ENCODE measurements at regions not wholly inside any gene's neighbourhood (a gene's known extent, or its start where the extent isn't known, plus 50 kb on each side); places are given as distances from the start of the nearest gene placed in this dataset.
A peak's percentile ranks its signal among the peaks of the same experiment; 100 is the strongest.

DNA sequence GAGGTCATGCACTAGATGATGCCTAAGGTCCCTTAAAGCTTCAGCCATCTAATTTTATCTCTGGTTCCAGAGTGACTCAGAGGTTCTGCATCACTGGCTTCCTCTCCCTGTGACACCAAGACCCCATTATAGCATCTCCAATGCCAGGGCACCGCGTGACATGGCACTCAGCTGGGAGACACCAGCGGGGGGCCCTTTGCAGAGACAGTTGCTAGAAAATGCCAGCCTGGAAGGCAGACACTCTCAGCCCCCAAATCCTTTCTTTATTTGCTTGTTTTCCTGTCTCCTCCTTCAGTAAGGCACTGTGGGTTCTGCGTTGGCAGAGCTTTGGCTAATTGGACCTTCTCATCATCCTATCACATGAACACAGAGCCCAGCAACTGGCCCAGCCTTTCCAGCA is 123.5 kb upstream of the VRK1 start:
- Mint-ChIP-seq H3K4me1 (ENCODE audit: low read depth) (no peaks in the 10 kb centered on the region), H3K36me3 (ENCODE audit: insufficient read depth) (no peaks in the 10 kb centered on the region), H3K27ac (no peak overlapping the region), H3K27me3 (peaks cover 14% of the 10 kb centered on the region), H3K4me3 (ENCODE audit: low read depth) (no peak overlapping the region), H3K9me3 (ENCODE audit: low read depth) (no peaks in the 10 kb centered on the region)
- TF ChIP-seq, protein P1, sequence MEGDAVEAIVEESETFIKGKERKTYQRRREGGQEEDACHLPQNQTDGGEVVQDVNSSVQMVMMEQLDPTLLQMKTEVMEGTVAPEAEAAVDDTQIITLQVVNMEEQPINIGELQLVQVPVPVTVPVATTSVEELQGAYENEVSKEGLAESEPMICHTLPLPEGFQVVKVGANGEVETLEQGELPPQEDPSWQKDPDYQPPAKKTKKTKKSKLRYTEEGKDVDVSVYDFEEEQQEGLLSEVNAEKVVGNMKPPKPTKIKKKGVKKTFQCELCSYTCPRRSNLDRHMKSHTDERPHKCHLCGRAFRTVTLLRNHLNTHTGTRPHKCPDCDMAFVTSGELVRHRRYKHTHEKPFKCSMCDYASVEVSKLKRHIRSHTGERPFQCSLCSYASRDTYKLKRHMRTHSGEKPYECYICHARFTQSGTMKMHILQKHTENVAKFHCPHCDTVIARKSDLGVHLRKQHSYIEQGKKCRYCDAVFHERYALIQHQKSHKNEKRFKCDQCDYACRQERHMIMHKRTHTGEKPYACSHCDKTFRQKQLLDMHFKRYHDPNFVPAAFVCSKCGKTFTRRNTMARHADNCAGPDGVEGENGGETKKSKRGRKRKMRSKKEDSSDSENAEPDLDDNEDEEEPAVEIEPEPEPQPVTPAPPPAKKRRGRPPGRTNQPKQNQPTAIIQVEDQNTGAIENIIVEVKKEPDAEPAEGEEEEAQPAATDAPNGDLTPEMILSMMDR (IDR thresholded peaks at IDR 0.05; ENCODE audit: unreplicated experiment), result no peak
- no peak for DNase-seq (ENCODE audit: low spot score, unreplicated experiment)

DNA sequence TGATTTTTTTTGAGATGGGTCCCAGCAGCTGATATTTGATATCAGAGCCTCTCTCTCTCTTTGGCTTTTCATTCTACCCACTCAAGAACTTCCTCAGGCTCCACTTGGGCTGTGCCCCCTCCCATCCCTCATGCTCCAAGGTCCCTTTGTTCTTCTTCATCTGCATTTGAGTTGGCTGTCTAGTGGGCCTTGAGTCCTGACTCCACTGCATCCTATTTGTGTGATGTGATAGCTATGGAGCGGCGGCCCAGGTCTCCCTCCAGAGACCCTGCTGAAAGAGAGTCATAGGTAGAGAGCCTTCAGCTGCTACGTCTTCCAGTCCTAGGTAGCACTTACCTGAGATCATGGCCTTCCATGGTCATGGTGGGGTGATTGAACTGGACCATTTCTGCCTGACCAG is 123.1 kb upstream of the VRK1 start:
- H3K27ac Mint-ChIP-seq, result peak overlapping the region; percentile 37
- H3K4me1 Mint-ChIP-seq (ENCODE audit: low read depth), result no peaks in the 10 kb centered on the region
- H3K9me3 Mint-ChIP-seq (ENCODE audit: low read depth), result no peaks in the 10 kb centered on the region
- no peaks in the 10 kb centered on the region for H3K36me3 Mint-ChIP-seq (ENCODE audit: insufficient read depth)
- TF ChIP-seq, protein P1 (IDR thresholded peaks at IDR 0.05; ENCODE audit: unreplicated experiment), result no peak
- no peak for DNase-seq (ENCODE audit: low spot score, unreplicated experiment)
- H3K27me3 Mint-ChIP-seq, result peaks cover 14% of the 10 kb centered on the region
- no peak overlapping the region for H3K4me3 Mint-ChIP-seq (ENCODE audit: low read depth)

DNA sequence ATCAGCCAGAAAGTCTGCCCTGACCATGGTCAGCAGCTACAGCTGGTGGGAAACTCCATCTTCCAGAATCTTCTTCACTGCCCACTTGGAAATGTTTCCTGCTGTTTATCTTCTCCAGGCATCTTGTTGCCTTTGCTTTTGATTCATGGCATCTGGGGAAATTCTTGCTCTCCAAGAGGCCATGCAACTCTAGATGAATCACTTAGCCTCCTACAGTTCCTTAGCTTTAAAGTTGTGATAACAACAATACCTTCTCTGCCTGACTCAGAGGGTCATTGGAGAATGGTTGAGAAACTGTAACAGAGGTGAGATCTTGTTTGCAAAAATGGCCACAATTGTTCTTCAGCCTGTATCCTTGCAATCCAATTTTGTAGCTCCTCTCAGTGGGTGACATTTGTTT is 121.0 kb upstream of the VRK1 start:
- H3K4me3 Mint-ChIP-seq (ENCODE audit: low read depth), result no peak overlapping the region

DNA sequence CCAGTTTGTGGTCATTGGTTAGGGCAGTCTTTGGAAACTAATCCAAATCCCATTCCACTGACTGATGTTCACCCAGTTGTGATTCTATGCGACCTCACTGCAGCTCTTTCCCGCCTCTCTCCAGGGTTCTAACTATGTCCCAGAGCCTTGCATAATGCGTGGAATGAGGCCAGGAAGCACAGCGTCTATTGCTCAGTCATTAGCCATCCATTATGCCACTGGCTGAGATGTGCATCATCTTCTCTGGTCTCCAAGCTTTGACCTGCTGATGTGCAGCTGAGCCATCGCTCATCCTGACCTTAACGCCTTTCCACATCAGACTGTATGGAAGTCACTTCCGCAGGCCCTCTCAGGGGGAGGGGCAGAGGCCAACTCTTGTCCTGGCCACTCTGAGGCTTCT is 115.4 kb upstream of the VRK1 start:
- no peak overlapping the region for H3K27ac Mint-ChIP-seq

More for the DNA sequence above, 121.0 kb upstream of the VRK1 start:
- Mint-ChIP-seq H3K36me3 (ENCODE audit: insufficient read depth) (no peaks in the 10 kb centered on the region), H3K4me1 (ENCODE audit: low read depth) (no peaks in the 10 kb centered on the region), H3K27ac (no peak overlapping the region), H3K9me3 (ENCODE audit: low read depth) (no peaks in the 10 kb centered on the region), H3K27me3 (peaks cover 15% of the 10 kb centered on the region)
- DNase-seq (ENCODE audit: low spot score, unreplicated experiment), result no peak
- TF ChIP-seq, protein P1 (IDR thresholded peaks at IDR 0.05; ENCODE audit: unreplicated experiment), result no peak

DNA sequence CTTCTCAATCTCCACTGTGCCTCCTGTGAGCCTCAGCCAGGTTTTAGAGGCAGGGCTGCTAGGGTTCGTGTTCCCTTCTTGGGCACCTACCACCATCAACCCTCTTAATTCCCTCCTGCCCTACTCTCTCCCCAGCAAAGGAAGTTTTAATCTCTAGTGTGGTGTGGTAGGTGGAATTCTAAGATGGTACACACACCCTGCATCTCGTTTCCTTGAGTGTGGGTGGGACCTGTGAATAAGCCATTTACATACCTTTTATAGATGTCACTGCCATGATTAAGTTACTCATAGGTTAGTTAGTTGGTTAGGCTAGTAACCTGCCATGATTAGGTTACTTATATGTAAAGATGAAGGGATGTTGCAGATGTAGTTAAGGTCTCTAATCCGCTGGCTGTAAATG is 114.8 kb upstream of the VRK1 start:
- Mint-ChIP-seq H3K4me3 (ENCODE audit: low read depth) (no peak overlapping the region), H3K9me3 (ENCODE audit: low read depth) (no peaks in the 10 kb centered on the region), H3K4me1 (ENCODE audit: low read depth) (peaks cover 2% of the 10 kb centered on the region), H3K27ac (no peak overlapping the region), H3K36me3 (ENCODE audit: insufficient read depth) (no peaks in the 10 kb centered on the region), H3K27me3 (peaks cover 57% of the 10 kb centered on the region)
- no peak for DNase-seq (ENCODE audit: low spot score, unreplicated experiment)
- TF ChIP-seq, protein P1 (IDR thresholded peaks at IDR 0.05; ENCODE audit: unreplicated experiment), result no peak

More for the DNA sequence above, 115.4 kb upstream of the VRK1 start:
- Mint-ChIP-seq H3K36me3 (ENCODE audit: insufficient read depth) (no peaks in the 10 kb centered on the region), H3K4me3 (ENCODE audit: low read depth) (no peak overlapping the region), H3K9me3 (ENCODE audit: low read depth) (no peaks in the 10 kb centered on the region), H3K27me3 (peaks cover 52% of the 10 kb centered on the region), H3K4me1 (ENCODE audit: low read depth) (peaks cover 2% of the 10 kb centered on the region)
- no peak for DNase-seq (ENCODE audit: low spot score, unreplicated experiment)
- TF ChIP-seq, protein P1 (IDR thresholded peaks at IDR 0.05; ENCODE audit: unreplicated experiment), result no peak

Data from progenitor cell of endocrine pancreas (in vitro differentiated cells).